K562 (cell line): ENCODE measurements at regions not wholly inside any gene's neighbourhood (a gene's known extent, or its start where the extent isn't known, plus 50 kb on each side); places are given as distances from the start of the nearest gene placed in this dataset.

Experiments used
- ATAC-seq: fragments of 200-7000 bp; cut with Tn5 transposase; 3 replicates; pipeline ENCODE4 v1.9.1; 2020; ENCODE audit warnings: moderate library complexity
- BruUV-seq: library from RNA; stranded (reverse); fragments of 400-500 nt; replicated peaks from 2 replicates; lab custom pipeline; 2021; lab: Mats Ljungman, UMichigan
- CTCF ChIA-PET: fragments of 300-600 bp; formaldehyde crosslinking; extraction: SDS; loops from one replicate; lab custom pipeline; 2021; ENCODE audit warnings: low intra/inter-chr PET ratio; lab: Yijun Ruan, JAX
- POLR2A ChIA-PET: fragments of 300-600, 350-650 bp; sonication (Branson Sonifier 250); formaldehyde crosslinking; extraction: SDS; loops from one replicate; lab custom pipeline; 2021; ENCODE audit warnings: antibody characterized with exemption, inconsistent platforms; lab: Yijun Ruan, JAX
- DNase-seq, 4 experiments: peaks; one replicate each; pipeline versions ENCODE4 v3.0.0 to v3.0.0-alpha.2; 2011 to 2018; ENCODE audit warnings: low spot score in 3 of 4, mixed read lengths in 3 of 4; ENCODE audit errors: extremely low read depth in 1 of 4
- FAIRE-seq: peaks from 2 replicates; lab custom pipeline; 2011; peaks lifted over from hg19 to GRCh38; lab: Jason Lieb, UNC
- H2AFZ ChIP-seq: 2 replicates; pipeline ENCODE4 v1.6.0; 2011; ENCODE audit warnings: low read depth, low read length, control low read depth, inconsistent platforms
- H3K27ac ChIP-seq: fragments of 200-600 bp; 3 replicates; pipeline ENCODE4 v1.8.0; 2011; ENCODE audit warnings: low read depth, mild to moderate bottlenecking, control low read depth, inconsistent platforms, low read length, moderate library complexity, mixed read lengths; ENCODE audit errors: extremely low read depth
- H3K27me3 ChIP-seq, 2 experiments: fragments of 300-600 bp in 1 of 2; 2 replicates in 1 of 2; 3 replicates in 1 of 2; pipeline versions ENCODE4 v1.6.0 to v1.8.0; 2011; ENCODE audit warnings: inconsistent platforms in 2 of 2, low read length in 2 of 2, mild to moderate bottlenecking in 1 of 2, mixed read lengths in 1 of 2, moderate library complexity in 1 of 2; ENCODE audit not compliant: control insufficient read depth in 2 of 2, insufficient read depth in 2 of 2
- H3K36me3 ChIP-seq: fragments of 300-600 bp; 3 replicates; pipeline ENCODE4 v1.8.0; 2011; ENCODE audit warnings: mild to moderate bottlenecking, low read length, inconsistent platforms; ENCODE audit not compliant: control insufficient read depth, insufficient read depth
- H3K4me1 ChIP-seq, 2 experiments: fragments of 200-600 bp in 1 of 2; replicated peaks in 1 of 2; 2 replicates in 1 of 2; 3 replicates in 1 of 2; pipeline versions ENCODE4 v1.5.1 to v1.8.0; 2011; ENCODE audit warnings: inconsistent platforms in 2 of 2, low read length in 2 of 2, mild to moderate bottlenecking in 1 of 2, mixed read lengths in 1 of 2, moderate library complexity in 1 of 2; ENCODE audit not compliant: control insufficient read depth in 2 of 2, insufficient read depth in 2 of 2
- H3K4me2 ChIP-seq: 2 replicates; pipeline ENCODE4 v1.6.1; 2011; ENCODE audit warnings: low read length, control low read depth, inconsistent platforms, mixed read lengths; ENCODE audit not compliant: insufficient read depth
- H3K4me3 ChIP-seq: fragments of 200-600 bp; sonication (generic), shearing (Covaris generic); 2 replicates; pipeline ENCODE4 v1.5.1; 2016; ENCODE audit warnings: control low read depth, inconsistent platforms
- H3K79me2 ChIP-seq: fragments of 200-600 bp; 3 replicates; pipeline ENCODE4 v1.8.0; 2011; ENCODE audit warnings: low read length, inconsistent platforms; ENCODE audit not compliant: control insufficient read depth, insufficient read depth
- H3K9ac ChIP-seq, 2 experiments: 2 replicates each; pipeline versions ENCODE4 v1.6.0 to v1.6.1; 2011; ENCODE audit warnings: low read depth in 2 of 2, low read length in 2 of 2, control low read depth in 1 of 2, inconsistent platforms in 1 of 2, mild to moderate bottlenecking in 1 of 2, mixed read lengths in 1 of 2; ENCODE audit not compliant: insufficient read depth in 1 of 2
- H3K9me1 ChIP-seq: one replicate; pipeline ENCODE4 v1.6.0; 2011; ENCODE audit warnings: inconsistent platforms, mild to moderate bottlenecking, low read length, moderate library complexity; ENCODE audit not compliant: control insufficient read depth, insufficient read depth
- H3K9me3 ChIP-seq: replicated peaks from 2 replicates; pipeline ENCODE4 v1.5.1; 2011; ENCODE audit warnings: low read depth, low read length, inconsistent platforms; ENCODE audit not compliant: control insufficient read depth, insufficient read depth
- H4K20me1 ChIP-seq: replicated peaks from 2 replicates; pipeline ENCODE4 v1.6.1; 2011; ENCODE audit warnings: low read length, inconsistent platforms, mixed read lengths; ENCODE audit not compliant: control insufficient read depth, insufficient read depth
- ATF2 ChIP-seq: sonication (generic); formaldehyde crosslinking; IDR thresholded peaks from 2 replicates; pipeline ENCODE4 v1.8.1; 2022; ENCODE audit warnings: missing genetic modification reagents
- BDP1 ChIP-seq: IDR thresholded peaks from 3 replicates; pipeline ENCODE4 v1.6.1; 2011; ENCODE audit not compliant: insufficient read length, insufficient read depth
- EHMT2 ChIP-seq: fragments of 450-650 bp; IDR thresholded peaks from 2 replicates; pipeline ENCODE4 v1.6.1; 2018; ENCODE audit warnings: antibody characterized with exemption
- HLTF ChIP-seq: fragments of 450-650 bp; IDR thresholded peaks from 2 replicates; pipeline ENCODE4 v1.6.1; 2016
- NCOA2 ChIP-seq, 2 experiments: fragments of 450-650 bp; IDR thresholded peaks; 2 replicates each; pipeline ENCODE4 v1.6.1; 2018; ENCODE audit warnings: mild to moderate bottlenecking in 2 of 2, moderate library complexity in 1 of 2; ENCODE audit not compliant: partially characterized antibody in 2 of 2
- RBM15 ChIP-seq: fragments of 200-400 bp; formaldehyde crosslinking; IDR thresholded peaks from 2 replicates; pipeline ENCODE4 v1.6.1; 2018; ENCODE audit warnings: mild to moderate bottlenecking, low read length, moderate library complexity; ENCODE audit not compliant: insufficient read depth
- RUNX1 ChIP-seq: sonication (generic); IDR thresholded peaks from 2 replicates; pipeline ENCODE4 v1.6.1; 2016; ENCODE audit warnings: antibody characterized with exemption, low read depth
- THAP7 ChIP-seq: fragments of 250-450 bp; sonication (Bioruptor Pico); IDR thresholded peaks from 2 replicates; pipeline ENCODE4 v1.5.0; 2021
- ZNF134 ChIP-seq: fragments of 250-450 bp; sonication (Bioruptor Pico); conservative IDR thresholded peaks from 2 replicates; pipeline ENCODE4 v1.4.0; 2020
- ZNF311 ChIP-seq: fragments of 250-450 bp; sonication (Bioruptor Pico); IDR thresholded peaks from 2 replicates; pipeline ENCODE4 v1.4.0; 2020; ENCODE audit warnings: mild to moderate bottlenecking, moderate library complexity
- ZNF780A ChIP-seq: fragments of 250-450 bp; sonication (Bioruptor Pico); IDR thresholded peaks from 2 replicates; pipeline ENCODE4 v1.5.0; 2021; ENCODE audit warnings: mild to moderate bottlenecking
- WGBS: fragments of 100-300 bp; shearing (Covaris generic); methylation state at CpG from one replicate; pipeline ENCODE4 v1.1.6; 2016; ENCODE audit warnings: low coverage, mixed read lengths; ENCODE audit not compliant: insufficient coverage; ENCODE audit errors: missing lambda C conversion rate; 5-methylcytosine and 5-hydroxymethylcytosine counted together
- in situ Hi-C: fragments of 300-500 bp; cut with MboI; formaldehyde crosslinking; loops from 4 replicates; pipeline ENCODE4 v1.15.0; 2018; ENCODE audit warnings: inconsistent platforms, mixed read lengths
- intact Hi-C: fragments of 100-400 bp; cut with micrococcal nuclease; formaldehyde crosslinking; loops from 2 replicates; pipeline ENCODE4 v1.14.2; 2022
- TF ChIP-seq, protein P1 (sequence below): fragments of 450-650 bp; IDR thresholded peaks from one replicate; pipeline ENCODE4 v1.6.1; 2018; ENCODE audit warnings: mild to moderate bottlenecking, moderate library complexity; ENCODE audit not compliant: partially characterized antibody
- TF ChIP-seq, protein P2 (sequence below): fragments of 250-450 bp; sonication (Bioruptor Pico); IDR thresholded peaks from 2 replicates; pipeline ENCODE4 v1.4.0; 2020

- ChIA-PET CTCF (no interaction called here), POLR2A (no interaction called here)
- Histone ChIP-seq H3K4me2 (no peak overlapping the region), H2AFZ (no peak overlapping the region), H3K79me2 (no peaks in the 10 kb centered on the region), H3K4me1 (no peaks in the 10 kb centered on the region), H3K27ac (no peak overlapping the region), H3K9me1 (no peaks in the 10 kb centered on the region), H3K9ac (no peak overlapping the region), H4K20me1 (no peaks in the 10 kb centered on the region), H3K36me3 (no peaks in the 10 kb centered on the region), H3K4me3 (no peak overlapping the region), H3K9me3 (no peaks in the 10 kb centered on the region), H3K27me3 (no peaks in the 10 kb centered on the region; a peak in 1 of 5 replicates)
- ATAC-seq (no peak), DNase-seq (no peak), FAIRE-seq (no peak)
- in situ Hi-C loops, result loop anchor here (5.0 to 25.0 kb wide), 3 partner anchors 189 to 669 kb away; a partner anchor contains a TSS
- intact Hi-C loops, result no loop called here
- TF ChIP-seq THAP7 (CRISPR knock-in tag) (no peak), NCOA2 (IDR thresholded peaks at IDR 0.05; ENCODE audit: partially characterized antibody in 2 of 2) (no peak), RUNX1 (no peak), ZNF311 (CRISPR knock-in tag) (no peak), EHMT2 (no peak), BDP1 (no peak), RBM15 (no peak), ZNF134 (CRISPR knock-in tag) (no peak), ATF2 (no peak), ZNF780A (CRISPR knock-in tag) (no peak), HLTF (no peak)
- TF ChIP-seq, protein P1, sequence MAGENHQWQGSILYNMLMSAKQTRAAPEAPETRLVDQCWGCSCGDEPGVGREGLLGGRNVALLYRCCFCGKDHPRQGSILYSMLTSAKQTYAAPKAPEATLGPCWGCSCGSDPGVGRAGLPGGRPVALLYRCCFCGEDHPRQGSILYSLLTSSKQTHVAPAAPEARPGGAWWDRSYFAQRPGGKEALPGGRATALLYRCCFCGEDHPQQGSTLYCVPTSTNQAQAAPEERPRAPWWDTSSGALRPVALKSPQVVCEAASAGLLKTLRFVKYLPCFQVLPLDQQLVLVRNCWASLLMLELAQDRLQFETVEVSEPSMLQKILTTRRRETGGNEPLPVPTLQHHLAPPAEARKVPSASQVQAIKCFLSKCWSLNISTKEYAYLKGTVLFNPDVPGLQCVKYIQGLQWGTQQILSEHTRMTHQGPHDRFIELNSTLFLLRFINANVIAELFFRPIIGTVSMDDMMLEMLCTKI, result no peak
- TF ChIP-seq, protein P2, sequence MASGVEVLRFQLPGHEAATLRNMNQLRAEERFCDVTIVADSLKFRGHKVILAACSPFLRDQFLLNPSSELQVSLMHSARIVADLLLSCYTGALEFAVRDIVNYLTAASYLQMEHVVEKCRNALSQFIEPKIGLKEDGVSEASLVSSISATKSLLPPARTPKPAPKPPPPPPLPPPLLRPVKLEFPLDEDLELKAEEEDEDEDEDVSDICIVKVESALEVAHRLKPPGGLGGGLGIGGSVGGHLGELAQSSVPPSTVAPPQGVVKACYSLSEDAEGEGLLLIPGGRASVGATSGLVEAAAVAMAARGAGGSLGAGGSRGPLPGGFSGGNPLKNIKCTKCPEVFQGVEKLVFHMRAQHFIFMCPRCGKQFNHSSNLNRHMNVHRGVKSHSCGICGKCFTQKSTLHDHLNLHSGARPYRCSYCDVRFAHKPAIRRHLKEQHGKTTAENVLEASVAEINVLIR (CRISPR knock-in tag), result no peak
- 4% methylated on average over 5 of the region's 5 CpGs for WGBS
- BruUV-seq, result no TSS peak
Observed at GRCh38 chr9:34892886-34893285, 65.2 kb upstream of the PHF24 start.
